KMS-11 (cell line): ENCODE measurements at regions not wholly inside any gene's neighbourhood (a gene's known extent, or its start where the extent isn't known, plus 50 kb on each side); places are given as distances from the start of the nearest gene placed in this dataset.

Source experiments
- H2AFZ ChIP-seq: fragments of 200-600 bp; sonication (generic); 2 replicates; pipeline ENCODE4 v1.6.1; 2016; ENCODE audit warnings: antibody characterized with exemption, mixed run types, low read depth
- H3K27ac ChIP-seq: fragments of 200-600 bp; sonication (generic); 2 replicates; pipeline ENCODE4 v1.6.1; 2016; ENCODE audit warnings: mild to moderate bottlenecking, mixed run types
- H3K27me3 ChIP-seq: fragments of 200-600 bp; sonication (generic); 2 replicates; pipeline ENCODE4 v1.6.1; 2017; ENCODE audit warnings: mild to moderate bottlenecking, low read depth, mixed run types, moderate library complexity; ENCODE audit not compliant: insufficient read depth
- H3K36me3 ChIP-seq: fragments of 200-600 bp; sonication (generic); 2 replicates; pipeline ENCODE4 v1.6.1; 2017; ENCODE audit warnings: mild to moderate bottlenecking, mixed run types; ENCODE audit not compliant: insufficient read depth
- H3K4me1 ChIP-seq: fragments of 200-600 bp; sonication (generic); 2 replicates; pipeline ENCODE4 v1.6.1; 2016; ENCODE audit warnings: mild to moderate bottlenecking, low read depth, mixed run types; ENCODE audit not compliant: poor library complexity, severe bottlenecking
- H3K4me2 ChIP-seq: fragments of 200-600 bp; sonication (generic); 2 replicates; pipeline ENCODE4 v1.7.0; 2016; ENCODE audit warnings: mild to moderate bottlenecking, mixed run types
- H3K4me3 ChIP-seq: fragments of 200-600 bp; sonication (generic); IDR thresholded peaks from 2 replicates; pipeline ENCODE4 v1.6.1; 2017; ENCODE audit warnings: low read depth, low read length, mixed read lengths; ENCODE audit not compliant: insufficient read depth
- H3K79me2 ChIP-seq: fragments of 200-600 bp; sonication (generic); 2 replicates; pipeline ENCODE4 v1.6.1; 2016; ENCODE audit warnings: low read depth, mixed run types; ENCODE audit not compliant: insufficient read depth
- H3K9ac ChIP-seq: fragments of 200-600 bp; sonication (generic); 2 replicates; pipeline ENCODE4 v1.6.1; 2016; ENCODE audit warnings: mild to moderate bottlenecking, mixed run types
- H4K20me1 ChIP-seq: fragments of 200-600 bp; sonication (generic); 2 replicates; pipeline ENCODE4 v1.6.1; 2016; ENCODE audit warnings: mild to moderate bottlenecking, mixed run types; ENCODE audit not compliant: insufficient read depth
- CTCF ChIP-seq: fragments of 200-600 bp; sonication (generic); conservative IDR thresholded peaks from 2 replicates; pipeline ENCODE4 v1.6.1; 2017; ENCODE audit warnings: low read depth, mild to moderate bottlenecking, antibody characterized with exemption, low read length, moderate library complexity, mixed read lengths

- no peak overlapping the region for H3K4me2 ChIP-seq
These were observed 55.7 kb upstream of the SLC39A10 start for GRCh38 chr2:195601361-195601760.

GRCh38 chr2:195600778-195601177 is 56.2 kb upstream of the SLC39A10 start:
- Histone ChIP-seq H3K4me3 (no peak overlapping the region), H4K20me1 (no peaks in the 10 kb centered on the region), H2AFZ (no peak overlapping the region), H3K79me2 (no peaks in the 10 kb centered on the region), H3K4me2 (no peak overlapping the region), H3K27ac (no peak overlapping the region), H3K27me3 (no peaks in the 10 kb centered on the region), H3K9ac (no peak overlapping the region), H3K36me3 (no peaks in the 10 kb centered on the region), H3K4me1 (no peaks in the 10 kb centered on the region)
- no peak for TF ChIP-seq CTCF

More at GRCh38 chr2:195601361-195601760, 55.7 kb upstream of the SLC39A10 start:
- no peak overlapping the region for H3K9ac ChIP-seq
- no peak overlapping the region for H3K4me3 ChIP-seq
- no peak overlapping the region for H3K27ac ChIP-seq
- no peak overlapping the region for H2AFZ ChIP-seq
- TF ChIP-seq CTCF = no peak
- no peaks in the 10 kb centered on the region for H3K79me2 ChIP-seq
- no peaks in the 10 kb centered on the region for H3K4me1 ChIP-seq
- H3K36me3 ChIP-seq = no peaks in the 10 kb centered on the region
- no peaks in the 10 kb centered on the region for H4K20me1 ChIP-seq
- H3K27me3 ChIP-seq = no peaks in the 10 kb centered on the region

GRCh38 chr2:195596840-195597239 is 60.2 kb upstream of the SLC39A10 start:
- no peak overlapping the region for H3K4me2 ChIP-seq
- H3K27ac ChIP-seq = no peak overlapping the region
- no peak overlapping the region for H3K4me3 ChIP-seq
- no peaks in the 10 kb centered on the region for H3K79me2 ChIP-seq
- H3K36me3 ChIP-seq = no peaks in the 10 kb centered on the region
- TF ChIP-seq CTCF = no peak
- H2AFZ ChIP-seq = no peak overlapping the region
- no peak overlapping the region for H3K9ac ChIP-seq
- no peaks in the 10 kb centered on the region for H3K27me3 ChIP-seq
- peaks cover 7% of the 10 kb centered on the region for H3K4me1 ChIP-seq
- H4K20me1 ChIP-seq = no peaks in the 10 kb centered on the region

GRCh38 chr2:195595825-195596224 is 61.2 kb upstream of the SLC39A10 start:
- H3K4me1 ChIP-seq = peaks cover 7% of the 10 kb centered on the region
- no peaks in the 10 kb centered on the region for H3K79me2 ChIP-seq
- H3K4me2 ChIP-seq = no peak overlapping the region
- H3K27me3 ChIP-seq = no peaks in the 10 kb centered on the region
- no peak overlapping the region for H3K27ac ChIP-seq
- H2AFZ ChIP-seq = no peak overlapping the region
- no peak overlapping the region for H3K4me3 ChIP-seq
- no peak for TF ChIP-seq CTCF
- no peaks in the 10 kb centered on the region for H4K20me1 ChIP-seq
- H3K36me3 ChIP-seq = no peaks in the 10 kb centered on the region
- no peak overlapping the region for H3K9ac ChIP-seq
